Mesenteric fat pad (tissue), 1 donor: ENCODE measurements at regions not wholly inside any gene's neighbourhood (a gene's known extent, or its start where the extent isn't known, plus 50 kb on each side); places are given as distances from the start of the nearest gene placed in this dataset.

ENCODE experiments used
- DNase-seq: peaks from one replicate; pipeline ENCODE4 v3.0.0-alpha.2; 2020; ENCODE audit warnings: low spot score
- donor health status: DM: yes; HTN: yes; CAD: no.

- no peak for DNase-seq
Measured at GRCh38 chr5:1669276-1670155, 130.1 kb downstream of the MRPL36 start.

GRCh38 chr5:1668141-1668721 lies 131.4 kb downstream of the MRPL36 start:
- DNase-seq = no peak

GRCh38 chr5:1667648-1668140 lies 131.9 kb downstream of the MRPL36 start:
- no peak for DNase-seq

- DNase-seq = no peak
Measured at GRCh38 chr5:1666812-1667588, 132.6 kb downstream of the MRPL36 start.

GRCh38 chr5:1666221-1666620 lies 133.4 kb downstream of the MRPL36 start:
- DNase-seq = no peak

GRCh38 chr5:1665803-1666202 lies 133.8 kb downstream of the MRPL36 start:
- no peak for DNase-seq

GRCh38 chr5:1665231-1665630 lies 134.4 kb downstream of the MRPL36 start:
- DNase-seq = no peak

- DNase-seq = peak; percentile 75
Measured at GRCh38 chr5:1663186-1663585, 136.5 kb downstream of the MRPL36 start.

GRCh38 chr5:1662559-1663085 lies 137.0 kb downstream of the MRPL36 start:
- DNase-seq = peak; percentile 72

- DNase-seq = peak; percentile 71
Measured at GRCh38 chr5:1661831-1662558, 137.6 kb downstream of the MRPL36 start.

GRCh38 chr5:1661311-1661710 lies 137.6 kb upstream of the LPCAT1 start:
- peak; percentile 74 for DNase-seq

GRCh38 chr5:1660511-1660910 lies 136.8 kb upstream of the LPCAT1 start:
- peak; percentile 55 for DNase-seq

GRCh38 chr5:1660001-1660400 lies 136.2 kb upstream of the LPCAT1 start:
- DNase-seq = no peak

- DNase-seq = peak; percentile 80
Measured at GRCh38 chr5:1659100-1659981, 135.6 kb upstream of the LPCAT1 start.

GRCh38 chr5:1658665-1659064 lies 134.9 kb upstream of the LPCAT1 start:
- peak; percentile 30 for DNase-seq

GRCh38 chr5:1657161-1657741 lies 133.5 kb upstream of the LPCAT1 start:
- peak; percentile 89 for DNase-seq

- peak; percentile 71 for DNase-seq
Measured at GRCh38 chr5:1656271-1656975, 132.7 kb upstream of the LPCAT1 start.

GRCh38 chr5:1655496-1656270 lies 131.9 kb upstream of the LPCAT1 start:
- DNase-seq = peak; percentile 82
